GM12878 (cell line): ENCODE measurements at regions not wholly inside any gene's neighbourhood (a gene's known extent, or its start where the extent isn't known, plus 50 kb on each side); places are given as distances from the start of the nearest gene placed in this dataset.

Source experiments
- ATF7 ChIP-seq: fragments of 450-650 bp; IDR thresholded peaks from 2 replicates; pipeline ENCODE4 v1.6.1; 2016; ENCODE audit warnings: low read depth, mild to moderate bottlenecking
- BMI1 ChIP-seq: fragments of 450-650 bp; IDR thresholded peaks from 2 replicates; pipeline ENCODE4 v1.6.1; 2016; ENCODE audit warnings: mild to moderate bottlenecking, moderate library complexity, borderline replicate concordance
- BRCA1 ChIP-seq: IDR thresholded peaks from 2 replicates; pipeline ENCODE4 v1.6.1; 2011; ENCODE audit warnings: low read depth, low read length, improper control_type of control experiment
- CREB1 ChIP-seq: IDR thresholded peaks from 2 replicates; pipeline ENCODE4 v1.6.1; 2012; ENCODE audit warnings: low read depth, mild to moderate bottlenecking, inconsistent platforms
- CREM ChIP-seq: IDR thresholded peaks from 2 replicates; pipeline ENCODE4 v1.6.1; 2014; ENCODE audit warnings: antibody characterized with exemption, low read depth
- DPF2 ChIP-seq: fragments of 450-650 bp; IDR thresholded peaks from 2 replicates; pipeline ENCODE4 v1.6.1; 2017; ENCODE audit warnings: mild to moderate bottlenecking
- EED ChIP-seq: sonication (generic); IDR thresholded peaks from 2 replicates; pipeline ENCODE4 v1.6.1; 2016; ENCODE audit warnings: antibody characterized with exemption, low read depth
- ESRRA ChIP-seq: IDR thresholded peaks from 2 replicates; pipeline ENCODE4 v1.6.1; 2012; ENCODE audit warnings: mild to moderate bottlenecking, low read length, improper control_type of control experiment
- EZH2 ChIP-seq: IDR thresholded peaks from 2 replicates; pipeline ENCODE4 v1.6.1; 2012; ENCODE audit warnings: low read depth, mild to moderate bottlenecking, control low read depth, inconsistent platforms, low read length, borderline replicate concordance; ENCODE audit not compliant: control insufficient read depth
- FOXK2 ChIP-seq: fragments of 450-650 bp; IDR thresholded peaks from 2 replicates; pipeline ENCODE4 v1.6.1; 2017; ENCODE audit warnings: mild to moderate bottlenecking, moderate library complexity
- HDAC2 ChIP-seq: fragments of 200-600 bp; sonication (generic); IDR thresholded peaks from 2 replicates; pipeline ENCODE4 v1.6.1; 2017
- HDAC6 ChIP-seq: fragments of 200-600 bp; sonication (generic); IDR thresholded peaks from one replicate; pipeline ENCODE4 v1.8.0; 2017; ENCODE audit warnings: antibody characterized with exemption; ENCODE audit not compliant: unreplicated experiment
- IKZF2 ChIP-seq, 2 experiments: fragments of 450-650 bp; IDR thresholded peaks; 2 replicates each; pipeline ENCODE4 v1.6.1; 2017; ENCODE audit warnings: mild to moderate bottlenecking in 2 of 2, moderate library complexity in 2 of 2
- JUNB ChIP-seq: IDR thresholded peaks from 2 replicates; pipeline ENCODE4 v1.6.1; 2016; ENCODE audit warnings: antibody characterized with exemption, mild to moderate bottlenecking
- MTA2 ChIP-seq: fragments of 450-650 bp; IDR thresholded peaks from 2 replicates; pipeline ENCODE4 v1.6.1; 2016; ENCODE audit warnings: low read depth, mild to moderate bottlenecking, moderate library complexity
- NRF1 ChIP-seq: conservative IDR thresholded peaks from 2 replicates; pipeline ENCODE4 v1.6.1; 2011; ENCODE audit warnings: mild to moderate bottlenecking, low read depth, low read length, improper control_type of control experiment
- SMAD1 ChIP-seq: fragments of 450-650 bp; IDR thresholded peaks from 2 replicates; pipeline ENCODE4 v1.6.1; 2018; ENCODE audit warnings: mild to moderate bottlenecking, low read depth; ENCODE audit not compliant: partially characterized antibody
- SPI1 ChIP-seq: IDR thresholded peaks from 2 replicates; pipeline ENCODE4 v1.6.1; 2011; ENCODE audit warnings: low read depth, mild to moderate bottlenecking, low read length, moderate library complexity, borderline replicate concordance; ENCODE audit not compliant: insufficient read depth
- SREBF2 ChIP-seq: IDR thresholded peaks from 2 replicates; pipeline ENCODE4 v1.6.1; 2012; ENCODE audit warnings: mild to moderate bottlenecking, low read length
- TCF7 ChIP-seq: IDR thresholded peaks from 2 replicates; pipeline ENCODE4 v1.6.1; 2014; ENCODE audit warnings: antibody characterized with exemption, borderline replicate concordance
- YY1 ChIP-seq: IDR thresholded peaks from 2 replicates; pipeline ENCODE4 v1.6.1; 2011; ENCODE audit warnings: low read depth, mild to moderate bottlenecking, low read length
- TF ChIP-seq, protein P1 (sequence below): fragments of 450-650 bp; IDR thresholded peaks from 2 replicates; pipeline ENCODE4 v1.6.1; 2017; ENCODE audit warnings: mild to moderate bottlenecking, low read depth, inconsistent platforms; ENCODE audit not compliant: poor library complexity, severe bottlenecking
- TF ChIP-seq, protein P2 (sequence below): fragments of 450-650 bp; IDR thresholded peaks from 2 replicates; pipeline ENCODE4 v1.6.1; 2017; ENCODE audit warnings: low read depth, mild to moderate bottlenecking, moderate library complexity
- TF ChIP-seq, protein P3 (sequence below): fragments of 450-650 bp; IDR thresholded peaks from 2 replicates; pipeline ENCODE4 v1.6.1; 2016; ENCODE audit warnings: mild to moderate bottlenecking
- TF ChIP-seq, protein P4 (sequence below): IDR thresholded peaks from 2 replicates; pipeline ENCODE4 v1.6.1; 2011; ENCODE audit warnings: borderline replicate concordance, low read depth, mild to moderate bottlenecking, moderate library complexity, low read length; ENCODE audit not compliant: insufficient read depth, poor library complexity, severe bottlenecking

DNA sequence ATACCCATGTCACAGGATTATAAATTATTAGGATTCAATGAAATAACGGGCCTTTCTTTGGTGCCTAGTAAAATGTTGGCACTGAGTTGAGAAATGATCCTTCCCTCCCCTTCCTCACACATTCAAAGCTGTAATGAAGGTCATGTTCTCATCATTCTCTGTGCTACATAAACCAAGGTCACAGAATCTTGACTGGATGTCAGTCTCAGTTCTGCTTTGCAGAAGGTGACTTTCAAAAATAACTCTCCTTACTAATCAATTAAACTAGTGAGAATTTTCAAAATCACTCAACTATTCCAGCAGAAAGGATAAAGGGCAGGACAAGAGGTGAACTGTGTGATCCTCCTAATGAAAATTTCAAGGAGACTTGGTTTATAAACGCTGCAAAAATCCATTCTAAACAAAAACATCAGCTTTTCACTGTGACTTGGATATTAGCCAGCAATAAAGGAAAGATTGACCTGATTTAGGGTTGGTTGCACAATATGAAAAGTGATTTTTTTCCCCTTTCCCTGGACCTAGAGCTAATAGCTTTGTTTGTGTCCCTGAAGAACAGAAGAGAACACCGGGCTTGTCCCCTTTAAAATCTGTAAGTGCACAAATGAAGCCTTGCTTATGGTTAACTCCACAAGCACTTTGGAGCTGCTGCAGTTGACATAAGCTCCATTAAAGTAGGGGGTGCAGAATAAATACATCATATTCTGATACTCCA lies 120.1 kb downstream of the SEC16B start (continued):
- TF ChIP-seq, protein P1, sequence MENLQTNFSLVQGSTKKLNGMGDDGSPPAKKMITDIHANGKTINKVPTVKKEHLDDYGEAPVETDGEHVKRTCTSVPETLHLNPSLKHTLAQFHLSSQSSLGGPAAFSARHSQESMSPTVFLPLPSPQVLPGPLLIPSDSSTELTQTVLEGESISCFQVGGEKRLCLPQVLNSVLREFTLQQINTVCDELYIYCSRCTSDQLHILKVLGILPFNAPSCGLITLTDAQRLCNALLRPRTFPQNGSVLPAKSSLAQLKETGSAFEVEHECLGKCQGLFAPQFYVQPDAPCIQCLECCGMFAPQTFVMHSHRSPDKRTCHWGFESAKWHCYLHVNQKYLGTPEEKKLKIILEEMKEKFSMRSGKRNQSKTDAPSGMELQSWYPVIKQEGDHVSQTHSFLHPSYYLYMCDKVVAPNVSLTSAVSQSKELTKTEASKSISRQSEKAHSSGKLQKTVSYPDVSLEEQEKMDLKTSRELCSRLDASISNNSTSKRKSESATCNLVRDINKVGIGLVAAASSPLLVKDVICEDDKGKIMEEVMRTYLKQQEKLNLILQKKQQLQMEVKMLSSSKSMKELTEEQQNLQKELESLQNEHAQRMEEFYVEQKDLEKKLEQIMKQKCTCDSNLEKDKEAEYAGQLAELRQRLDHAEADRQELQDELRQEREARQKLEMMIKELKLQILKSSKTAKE, result no peak
- TF ChIP-seq JUNB (no peak), FOXK2 (no peak), SMAD1 (no peak), TCF7 (no peak), HDAC2 (no peak), SPI1 (peak; percentile 44; the same call in 1 of the 2 replicates), ESRRA (peak; percentile 59; the same call in 1 of the 2 replicates), IKZF2 (IDR thresholded peaks at IDR 0.05) (peak; percentile 49 to 60; a peak in 2 of 4 replicates), CREB1 (no peak), ATF7 (0 out of 2 replicates have a peak, but pooled peaks have one; percentile 22), EZH2 (no peak), MTA2 (peak; percentile 83), CREM (no peak), EED (no peak), BMI1 (peak; percentile 38), DPF2 (0 out of 2 replicates have a peak, but pooled peaks have one; percentile 67), NRF1 (no peak), SREBF2 (no peak), HDAC6 (no peak), BRCA1 (no peak), YY1 (no peak)
- TF ChIP-seq, protein P2, sequence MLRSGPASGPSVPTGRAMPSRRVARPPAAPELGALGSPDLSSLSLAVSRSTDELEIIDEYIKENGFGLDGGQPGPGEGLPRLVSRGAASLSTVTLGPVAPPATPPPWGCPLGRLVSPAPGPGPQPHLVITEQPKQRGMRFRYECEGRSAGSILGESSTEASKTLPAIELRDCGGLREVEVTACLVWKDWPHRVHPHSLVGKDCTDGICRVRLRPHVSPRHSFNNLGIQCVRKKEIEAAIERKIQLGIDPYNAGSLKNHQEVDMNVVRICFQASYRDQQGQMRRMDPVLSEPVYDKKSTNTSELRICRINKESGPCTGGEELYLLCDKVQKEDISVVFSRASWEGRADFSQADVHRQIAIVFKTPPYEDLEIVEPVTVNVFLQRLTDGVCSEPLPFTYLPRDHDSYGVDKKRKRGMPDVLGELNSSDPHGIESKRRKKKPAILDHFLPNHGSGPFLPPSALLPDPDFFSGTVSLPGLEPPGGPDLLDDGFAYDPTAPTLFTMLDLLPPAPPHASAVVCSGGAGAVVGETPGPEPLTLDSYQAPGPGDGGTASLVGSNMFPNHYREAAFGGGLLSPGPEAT, result peak; percentile 16; the same call in 1 of the 2 replicates
- TF ChIP-seq, protein P3, sequence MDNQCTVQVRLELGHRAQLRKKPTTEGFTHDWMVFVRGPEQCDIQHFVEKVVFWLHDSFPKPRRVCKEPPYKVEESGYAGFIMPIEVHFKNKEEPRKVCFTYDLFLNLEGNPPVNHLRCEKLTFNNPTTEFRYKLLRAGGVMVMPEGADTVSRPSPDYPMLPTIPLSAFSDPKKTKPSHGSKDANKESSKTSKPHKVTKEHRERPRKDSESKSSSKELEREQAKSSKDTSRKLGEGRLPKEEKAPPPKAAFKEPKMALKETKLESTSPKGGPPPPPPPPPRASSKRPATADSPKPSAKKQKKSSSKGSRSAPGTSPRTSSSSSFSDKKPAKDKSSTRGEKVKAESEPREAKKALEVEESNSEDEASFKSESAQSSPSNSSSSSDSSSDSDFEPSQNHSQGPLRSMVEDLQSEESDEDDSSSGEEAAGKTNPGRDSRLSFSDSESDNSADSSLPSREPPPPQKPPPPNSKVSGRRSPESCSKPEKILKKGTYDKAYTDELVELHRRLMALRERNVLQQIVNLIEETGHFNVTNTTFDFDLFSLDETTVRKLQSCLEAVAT, result no peak
- TF ChIP-seq, protein P4, sequence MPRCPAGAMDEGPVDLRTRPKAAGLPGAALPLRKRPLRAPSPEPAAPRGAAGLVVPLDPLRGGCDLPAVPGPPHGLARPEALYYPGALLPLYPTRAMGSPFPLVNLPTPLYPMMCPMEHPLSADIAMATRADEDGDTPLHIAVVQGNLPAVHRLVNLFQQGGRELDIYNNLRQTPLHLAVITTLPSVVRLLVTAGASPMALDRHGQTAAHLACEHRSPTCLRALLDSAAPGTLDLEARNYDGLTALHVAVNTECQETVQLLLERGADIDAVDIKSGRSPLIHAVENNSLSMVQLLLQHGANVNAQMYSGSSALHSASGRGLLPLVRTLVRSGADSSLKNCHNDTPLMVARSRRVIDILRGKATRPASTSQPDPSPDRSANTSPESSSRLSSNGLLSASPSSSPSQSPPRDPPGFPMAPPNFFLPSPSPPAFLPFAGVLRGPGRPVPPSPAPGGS, result no peak
